ENCODE measurements at regions not wholly inside any gene's neighbourhood (a gene's known extent, or its start where the extent isn't known, plus 50 kb on each side); places are given as distances from the start of the nearest gene placed in this dataset.
"Not testable (repeated sequence)": the region's sequence is repeated elsewhere in the genome, so short reads cannot be mapped to it uniquely, and the experiment has no call there.

- H3K27ac Mint-ChIP-seq = no peak overlapping the region
- intact Hi-C loops (cut with micrococcal nuclease) = no loop called here
- 81% methylated on average over 1 of the region's 4 CpGs for WGBS (ENCODE audit: insufficient coverage)
- Histone ChIP-seq H3K4me1 (ENCODE audit: control insufficient read depth, insufficient read depth, low read length) (no peaks in the 10 kb centered on the region), H3K27ac (ENCODE audit: low read length) (no peak overlapping the region), H3K27me3 (ENCODE audit: control insufficient read depth, insufficient read depth, low read length) (no peaks in the 10 kb centered on the region), H3K36me3 (ENCODE audit: control insufficient read depth, insufficient read depth, low read length) (no peaks in the 10 kb centered on the region), H3K4me3 (ENCODE audit: low read length) (no peak overlapping the region), H3K9me3 (ENCODE audit: control insufficient read depth, insufficient read depth, low read length) (no peaks in the 10 kb centered on the region)
- H3K9me3 Mint-ChIP-seq = no peaks in the 10 kb centered on the region
- H3K27me3 Mint-ChIP-seq (ENCODE audit: low read depth in 2 of 2) = peaks cover 0 to 4% of the 10 kb centered on the region in 2 donors
- no peak for DNase-seq
- no peak for ATAC-seq
- no peaks in the 10 kb centered on the region for H3K36me3 Mint-ChIP-seq
- H3K4me1 Mint-ChIP-seq = no peaks in the 10 kb centered on the region
- H3K4me3 Mint-ChIP-seq = no peak overlapping the region
- no peak for TF ChIP-seq CTCF (IDR thresholded peaks at IDR 0.05)
Measured at GRCh38 chr16:24652209-24652712, 77.2 kb upstream of the TNRC6A start.

GRCh38 chr16:24652803-24653202 is 76.6 kb upstream of the TNRC6A start:
- Mint-ChIP-seq H3K27ac (no peak overlapping the region), H3K4me3 (no peak overlapping the region), H3K27me3 (ENCODE audit: low read depth in 2 of 2) (peaks cover 0 to 4% of the 10 kb centered on the region in 2 donors), H3K9me3 (no peaks in the 10 kb centered on the region), H3K4me1 (no peaks in the 10 kb centered on the region), H3K36me3 (no peaks in the 10 kb centered on the region)
- intact Hi-C loops (cut with micrococcal nuclease) = no loop called here
- no CpG with 5 or more reads among the region's 1 CpG for WGBS (ENCODE audit: insufficient coverage)
- no peak for TF ChIP-seq CTCF (IDR thresholded peaks at IDR 0.05)
- Histone ChIP-seq H3K27me3 (ENCODE audit: control insufficient read depth, insufficient read depth, low read length) (no peaks in the 10 kb centered on the region), H3K4me1 (ENCODE audit: control insufficient read depth, insufficient read depth, low read length) (no peaks in the 10 kb centered on the region), H3K4me3 (ENCODE audit: low read length) (no peak overlapping the region), H3K36me3 (ENCODE audit: control insufficient read depth, insufficient read depth, low read length) (no peaks in the 10 kb centered on the region), H3K9me3 (ENCODE audit: control insufficient read depth, insufficient read depth, low read length) (no peaks in the 10 kb centered on the region), H3K27ac (ENCODE audit: low read length) (no peak overlapping the region)
- DNase-seq = no peak
- ATAC-seq = no peak

DNA sequence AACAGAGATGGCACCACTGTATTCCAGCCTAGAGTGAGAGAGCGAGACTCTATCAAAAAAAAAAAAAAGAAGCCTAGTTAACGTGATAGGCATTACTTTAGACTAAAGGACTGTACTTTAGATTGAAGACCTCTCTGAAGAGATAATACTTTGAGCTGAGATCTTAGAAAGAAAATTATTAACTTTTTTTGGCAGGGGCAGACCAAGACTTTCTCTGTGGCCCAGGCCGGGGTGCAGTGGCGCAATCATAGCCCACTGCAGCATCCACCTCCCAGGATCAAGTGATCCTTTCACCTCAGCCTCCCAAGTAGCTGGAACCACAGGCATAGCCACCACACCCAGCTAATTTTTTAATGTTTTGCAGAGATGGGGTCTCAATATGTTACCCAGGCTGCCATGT is 75.7 kb upstream of the TNRC6A start:
- no peaks in the 10 kb centered on the region for H3K27me3 ChIP-seq (ENCODE audit: control insufficient read depth, insufficient read depth, low read length)
- ATAC-seq (no peak), DNase-seq (no peak)
- Mint-ChIP-seq H3K36me3 (no peaks in the 10 kb centered on the region), H3K9me3 (no peaks in the 10 kb centered on the region), H3K4me1 (no peaks in the 10 kb centered on the region), H3K27me3 (ENCODE audit: low read depth in 2 of 2) (peaks cover 0 to 1% of the 10 kb centered on the region in 2 donors), H3K4me3 (no peak overlapping the region), H3K27ac (no peak overlapping the region)
- intact Hi-C loops (cut with micrococcal nuclease) = no loop called here
- 95% methylated on average over 4 of the region's 4 CpGs for WGBS (ENCODE audit: insufficient coverage)
- H3K4me1 ChIP-seq (ENCODE audit: control insufficient read depth, insufficient read depth, low read length) = no peaks in the 10 kb centered on the region
- TF ChIP-seq CTCF (IDR thresholded peaks at IDR 0.05) = no peak
- H3K27ac ChIP-seq (ENCODE audit: low read length) = no peak overlapping the region
- H3K9me3 ChIP-seq (ENCODE audit: control insufficient read depth, insufficient read depth, low read length) = no peaks in the 10 kb centered on the region
- no peak overlapping the region for H3K4me3 ChIP-seq (ENCODE audit: low read length)
- H3K36me3 ChIP-seq (ENCODE audit: control insufficient read depth, insufficient read depth, low read length) = no peaks in the 10 kb centered on the region

DNA sequence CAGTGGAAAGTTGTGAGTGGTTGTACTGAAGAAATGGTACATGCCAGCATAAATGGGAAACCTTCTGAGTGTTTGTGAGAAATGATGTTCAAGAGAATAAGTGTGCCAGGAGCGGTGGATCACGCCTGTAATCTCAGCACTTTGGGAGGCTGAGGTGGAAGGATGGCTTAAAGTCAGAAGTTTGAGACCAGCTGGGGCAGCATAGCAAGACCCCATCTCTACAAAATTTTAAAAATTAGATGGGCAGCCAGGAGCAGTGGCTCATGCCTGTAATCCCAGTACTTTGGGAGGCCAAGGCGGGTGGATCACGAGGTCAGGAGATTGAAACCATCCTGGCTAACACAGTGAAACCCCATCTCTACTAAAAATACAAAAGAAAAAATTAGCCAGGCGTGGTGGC is 63.5 kb upstream of the TNRC6A start:
- H3K27ac ChIP-seq (ENCODE audit: low read length); H3K4me3 Mint-ChIP-seq; DNase-seq; H3K4me3 ChIP-seq (ENCODE audit: low read length); H3K9me3 ChIP-seq (ENCODE audit: control insufficient read depth, insufficient read depth, low read length); H3K4me1 ChIP-seq (ENCODE audit: control insufficient read depth, insufficient read depth, low read length); H3K9me3 Mint-ChIP-seq; H3K27me3 ChIP-seq (ENCODE audit: control insufficient read depth, insufficient read depth, low read length); intact Hi-C loops (cut with micrococcal nuclease); H3K4me1 Mint-ChIP-seq; H3K36me3 Mint-ChIP-seq; ATAC-seq; H3K36me3 ChIP-seq (ENCODE audit: control insufficient read depth, insufficient read depth, low read length); H3K27ac Mint-ChIP-seq: not testable (repeated sequence)
- 93% methylated on average over 3 of the region's 5 CpGs for WGBS (ENCODE audit: insufficient coverage)
- H3K27me3 Mint-ChIP-seq (ENCODE audit: low read depth in 2 of 2) = peaks cover 5 to 23% of the 10 kb centered on the region in 2 donors

All from natural killer cell (primary cell).